ENCODE measurements at regions not wholly inside any gene's neighbourhood (a gene's known extent, or its start where the extent isn't known, plus 50 kb on each side); places are given as distances from the start of the nearest gene placed in this dataset.

DNA sequence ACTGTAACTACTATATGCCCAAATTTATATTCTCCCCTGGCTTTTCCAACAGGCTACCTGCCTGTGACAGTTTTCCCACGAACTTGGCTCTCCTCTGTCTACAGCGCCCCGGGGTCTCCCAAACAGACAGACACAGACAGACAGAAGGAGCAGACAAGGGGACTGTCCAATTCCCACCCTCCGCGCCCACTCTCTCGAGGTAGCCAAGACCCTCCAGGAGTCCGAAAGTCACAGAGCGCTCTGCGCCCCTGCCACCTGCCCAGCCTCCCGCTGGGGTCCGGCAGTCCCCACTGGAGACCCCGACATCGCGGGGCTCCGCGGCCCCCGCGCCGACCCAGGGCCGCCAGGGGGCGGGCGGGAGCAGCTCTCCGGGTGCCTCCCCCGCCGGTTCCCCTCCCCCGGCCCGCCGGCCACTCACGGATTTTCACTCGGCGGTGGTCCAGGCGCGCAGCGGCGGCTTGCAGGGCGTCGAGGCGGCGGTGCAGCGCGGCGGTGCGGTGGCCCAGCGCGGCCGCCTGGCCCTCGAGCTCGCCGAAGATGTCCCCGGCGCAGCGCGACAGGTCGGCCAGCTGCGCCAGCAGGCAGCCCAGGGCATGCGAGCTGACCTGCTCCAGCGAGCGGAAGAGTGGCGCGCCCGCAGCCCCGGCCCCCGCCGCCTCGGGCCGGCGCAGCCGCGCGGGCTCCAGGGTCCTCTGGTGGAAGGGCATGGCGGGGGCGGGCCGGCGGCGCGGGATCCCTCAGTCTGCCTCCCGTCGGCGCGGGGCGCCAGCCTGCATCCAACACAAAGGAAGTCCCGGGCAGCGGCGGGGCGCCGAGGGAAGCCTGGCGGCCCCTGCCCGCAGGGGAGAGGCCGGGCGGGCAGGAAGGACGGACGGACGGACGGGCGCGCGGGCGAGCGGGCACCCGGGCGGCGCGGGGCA is 81.3 kb upstream of the CCDC28A start:
- Histone ChIP-seq H3K4me2 (ENCODE audit: control insufficient read depth, insufficient read depth) (peak overlapping the region; percentile 79), H4K20me1 (ENCODE audit: control insufficient read depth, insufficient read depth) (no peaks in the 10 kb centered on the region), H3K9me3 (replicated peaks; ENCODE audit: control insufficient read depth, insufficient read depth, low read length) (no peaks in the 10 kb centered on the region; the same call in 2 of the 3 replicates), H3K36me3 (ENCODE audit: control insufficient read depth in 2 of 2, insufficient read depth in 2 of 2, low read length in 1 of 2) (no peaks in the 10 kb centered on the region), H3K4me1 (ENCODE audit: control insufficient read depth, insufficient read depth, low read length) (no peaks in the 10 kb centered on the region), H3K79me2 (ENCODE audit: control insufficient read depth, insufficient read depth, low read length) (no peaks in the 10 kb centered on the region), H3K27ac (ENCODE audit: control insufficient read depth, insufficient read depth) (no peak overlapping the region), H3K27me3 (replicated peaks in 1 of 2; ENCODE audit: control insufficient read depth in 2 of 2, insufficient read depth in 2 of 2, low read length in 1 of 2) (no peaks in the 10 kb centered on the region), H2AFZ (ENCODE audit: control insufficient read depth, low read depth, low read length) (peak overlapping the region; percentile 85), H3K4me3 (peak overlapping the region; percentile 71), H3K9ac (ENCODE audit: control insufficient read depth, insufficient read depth, low read length) (0 out of 2 replicates have a peak overlapping the region, but pooled peaks have one; percentile 16)
- WGBS (ENCODE audit: insufficient coverage, insufficient replicate concordance, low lambda C conversion rate, missing lambda C conversion rate): 9% methylated on average over 65 of the region's 103 CpGs
- BruUV-seq (replicated peaks): no TSS peak
- POLR2A ChIA-PET: interaction anchor here (1.0 to 2.0 kb wide), 8 partner anchors 27 to 100 kb away, joined by 3 to 9 read pairs (median 5); no protein-coding TSS in a partner anchor
- CTCF ChIA-PET: interaction anchor here (0.6 to 7.2 kb wide), 27 partner anchors 16 to 672 kb away, joined by 3 to 89 read pairs (median 4); no protein-coding TSS in a partner anchor
- intact Hi-C loops (cut with micrococcal nuclease; ENCODE audit: unreplicated experiment): loop anchor here (2.0 kb wide), 1 partner anchor 80 kb away; the partner anchor contains the start of gene CCDC28A
- FAIRE-seq (no peak), ATAC-seq (peak; percentile 74), DNase-seq (ENCODE audit: low read depth, low spot score) (no peak)
- RAD21 ChIA-PET (ENCODE audit: unreplicated experiment): interaction anchor here (1.1 to 4.9 kb wide), 11 partner anchors 9 to 279 kb away, joined by 3 to 40 read pairs (median 4); partner anchors contain the start of gene CCDC28A
- SMC1A ChIA-PET (ENCODE audit: uncharacterized antibody, unreplicated experiment): interaction anchor here (0.9 to 6.4 kb wide), 20 partner anchors 9 to 104 kb away, joined by 3 to 57 read pairs (median 4); no protein-coding TSS in a partner anchor
- in situ Hi-C loops (cut with MboI): no loop called here
- peak; percentile 20; the same call in 1 of the 2 replicates for TF ChIP-seq RB1 (IDR thresholded peaks at IDR 0.05; ENCODE audit: borderline replicate concordance)
- TF ChIP-seq, protein P1, sequence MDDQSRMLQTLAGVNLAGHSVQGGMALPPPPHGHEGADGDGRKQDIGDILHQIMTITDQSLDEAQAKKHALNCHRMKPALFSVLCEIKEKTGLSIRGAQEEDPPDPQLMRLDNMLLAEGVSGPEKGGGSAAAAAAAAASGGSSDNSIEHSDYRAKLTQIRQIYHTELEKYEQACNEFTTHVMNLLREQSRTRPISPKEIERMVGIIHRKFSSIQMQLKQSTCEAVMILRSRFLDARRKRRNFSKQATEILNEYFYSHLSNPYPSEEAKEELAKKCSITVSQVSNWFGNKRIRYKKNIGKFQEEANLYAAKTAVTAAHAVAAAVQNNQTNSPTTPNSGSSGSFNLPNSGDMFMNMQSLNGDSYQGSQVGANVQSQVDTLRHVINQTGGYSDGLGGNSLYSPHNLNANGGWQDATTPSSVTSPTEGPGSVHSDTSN (IDR thresholded peaks at IDR 0.05; ENCODE audit: insufficient replicate concordance, low read depth, low read length): no peak
- peak; percentile 61 for TF ChIP-seq YY1 (IDR thresholded peaks at IDR 0.05; ENCODE audit: low read depth, low read length)
- TF ChIP-seq, protein P2, sequence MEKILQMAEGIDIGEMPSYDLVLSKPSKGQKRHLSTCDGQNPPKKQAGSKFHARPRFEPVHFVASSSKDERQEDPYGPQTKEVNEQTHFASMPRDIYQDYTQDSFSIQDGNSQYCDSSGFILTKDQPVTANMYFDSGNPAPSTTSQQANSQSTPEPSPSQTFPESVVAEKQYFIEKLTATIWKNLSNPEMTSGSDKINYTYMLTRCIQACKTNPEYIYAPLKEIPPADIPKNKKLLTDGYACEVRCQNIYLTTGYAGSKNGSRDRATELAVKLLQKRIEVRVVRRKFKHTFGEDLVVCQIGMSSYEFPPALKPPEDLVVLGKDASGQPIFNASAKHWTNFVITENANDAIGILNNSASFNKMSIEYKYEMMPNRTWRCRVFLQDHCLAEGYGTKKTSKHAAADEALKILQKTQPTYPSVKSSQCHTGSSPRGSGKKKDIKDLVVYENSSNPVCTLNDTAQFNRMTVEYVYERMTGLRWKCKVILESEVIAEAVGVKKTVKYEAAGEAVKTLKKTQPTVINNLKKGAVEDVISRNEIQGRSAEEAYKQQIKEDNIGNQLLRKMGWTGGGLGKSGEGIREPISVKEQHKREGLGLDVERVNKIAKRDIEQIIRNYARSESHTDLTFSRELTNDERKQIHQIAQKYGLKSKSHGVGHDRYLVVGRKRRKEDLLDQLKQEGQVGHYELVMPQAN (conservative IDR thresholded peaks at IDR 0.05): peak; percentile 78
- peak; percentile 95 for TF ChIP-seq GATAD2B (conservative IDR thresholded peaks at IDR 0.05; ENCODE audit: low read depth)
- 0 out of 4 replicates have a peak, but pooled peaks of 1 of the 2 experiments have one; percentile 17 for TF ChIP-seq IKZF2 (IDR thresholded peaks at IDR 0.05)
- TF ChIP-seq ETV6 (conservative IDR thresholded peaks at IDR 0.05 in 1 of 2, IDR thresholded peaks at IDR 0.05 in 1 of 2; ENCODE audit: borderline replicate concordance in 1 of 2, low read depth in 1 of 2): no peak
- TF ChIP-seq ZBED1 (IDR thresholded peaks at IDR 0.05; ENCODE audit: borderline replicate concordance): no peak
- no peak for TF ChIP-seq MEF2A (IDR thresholded peaks at IDR 0.05; ENCODE audit: insufficient read depth, low read depth, low read length)
- peak; percentile 64 for TF ChIP-seq ZNF24 (IDR thresholded peaks at IDR 0.05)
- peak in 1 of 2 experiments; percentile 70; a peak in 1 of 3 replicates for TF ChIP-seq EGR1 (IDR thresholded peaks at IDR 0.05; ENCODE audit: borderline replicate concordance in 1 of 2, low read depth in 2 of 2, low read length in 2 of 2)
- 0 out of 2 replicates have a peak, but pooled peaks have one; percentile 21 for TF ChIP-seq MTA2 (IDR thresholded peaks at IDR 0.05; ENCODE audit: low read depth)
- peak; percentile 98 for TF ChIP-seq LARP7 (IDR thresholded peaks at IDR 0.05)
- TF ChIP-seq CHD4 (IDR thresholded peaks at IDR 0.05): no peak
- 0 out of 2 replicates have a peak, but pooled peaks have one; percentile 45 for TF ChIP-seq TCF3 (IDR thresholded peaks at IDR 0.05; ENCODE audit: borderline replicate concordance, insufficient read depth, low read depth, low read length)
- TF ChIP-seq RAD51 (IDR thresholded peaks at IDR 0.05): no peak
- TF ChIP-seq DPF2 (IDR thresholded peaks at IDR 0.05): peak; percentile 74; the same call in 1 of the 2 replicates
- TF ChIP-seq BRCA1 (IDR thresholded peaks at IDR 0.05; ENCODE audit: low read depth, low read length): no peak

Measured in GM12878 (cell line).